ENCODE measurements at regions not wholly inside any gene's neighbourhood (a gene's known extent, or its start where the extent isn't known, plus 50 kb on each side); places are given as distances from the start of the nearest gene placed in this dataset.

DNA sequence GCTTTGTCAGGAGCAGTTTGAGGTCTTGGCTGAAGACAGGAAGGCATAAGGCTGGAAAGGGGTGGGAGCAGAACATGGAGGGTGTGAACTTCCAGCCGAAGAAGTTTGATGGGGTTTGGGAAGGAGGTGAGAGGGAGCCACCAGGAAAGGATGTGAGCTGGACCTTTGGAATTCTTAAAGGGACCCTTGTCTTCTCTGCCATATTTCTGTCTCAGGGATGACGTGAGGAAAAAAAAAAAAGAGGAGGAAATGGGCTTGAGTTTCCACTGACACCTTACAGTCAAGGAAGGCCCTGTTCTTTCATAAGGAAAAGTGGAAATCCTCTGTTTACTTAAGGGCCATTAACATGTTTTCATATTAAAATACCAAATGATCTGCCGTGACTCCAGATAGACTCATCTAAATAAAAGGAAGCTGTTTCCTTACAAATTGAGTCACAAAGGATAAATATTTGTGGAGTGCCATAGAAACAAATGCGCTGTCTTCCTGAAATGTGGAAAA is 132.1 kb downstream of the PALM2AKAP2 start:
- DNase-seq (ENCODE audit: low read depth): no peak

DNA sequence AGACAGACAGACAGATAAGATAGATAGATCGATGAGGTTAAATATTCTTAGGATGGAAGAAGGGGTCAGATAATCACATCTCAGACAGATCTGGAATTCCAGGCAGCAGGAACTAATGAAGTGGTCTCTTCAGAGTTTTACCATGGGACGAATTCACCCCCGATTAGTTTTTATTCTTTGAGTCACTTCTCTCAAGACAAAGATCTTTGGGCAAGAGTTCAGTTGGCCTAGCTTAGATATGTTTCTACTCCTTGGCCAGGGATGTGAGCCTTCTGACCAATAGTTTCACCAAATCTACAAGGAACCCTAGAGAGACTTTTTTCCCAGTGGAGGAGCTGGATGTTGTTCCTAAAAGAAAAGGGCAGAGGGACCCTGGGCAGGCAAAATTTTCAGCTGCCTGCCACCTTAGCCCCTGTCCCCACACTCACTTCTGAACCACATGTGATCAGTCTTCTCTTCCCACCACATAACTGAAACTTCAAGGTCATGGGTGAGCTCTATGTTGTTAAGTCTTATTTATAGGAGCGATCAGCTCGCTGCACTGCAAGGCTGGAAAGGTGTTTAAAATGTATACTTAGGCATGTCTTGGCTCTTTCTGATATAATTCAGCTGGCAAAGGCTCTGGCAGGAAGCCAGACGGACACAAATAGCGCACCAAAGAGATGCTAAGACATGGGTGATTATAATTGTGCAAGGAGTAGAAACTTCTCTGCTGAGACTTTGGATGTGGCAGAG is 132.9 kb downstream of the PALM2AKAP2 start:
- DNase-seq (ENCODE audit: low read depth): no peak

DNA sequence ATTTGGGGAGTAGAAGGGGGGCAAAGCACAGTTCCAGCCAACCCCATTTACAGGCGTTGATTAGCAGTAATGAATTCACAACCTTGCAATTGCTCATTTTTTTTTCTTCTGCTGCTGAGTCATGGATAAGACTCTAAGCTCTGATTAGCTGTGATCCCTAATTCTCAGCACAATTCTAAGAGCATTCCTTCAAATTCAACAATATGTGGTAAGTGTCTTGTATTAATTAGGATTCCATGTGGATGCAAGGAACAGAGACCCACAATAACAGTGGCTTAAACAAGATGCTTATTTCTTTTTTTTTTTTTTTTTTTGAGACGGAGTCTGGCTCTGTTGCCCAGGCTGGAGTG is 133.4 kb downstream of the PALM2AKAP2 start:
- DNase-seq (ENCODE audit: low read depth): no peak

- DNase-seq (ENCODE audit: low read depth): peak; percentile 61
Measured at GRCh38 chr9:109914280-109915027, 134.5 kb downstream of the PALM2AKAP2 start.

GRCh38 chr9:109916316-109916715 is 136.3 kb downstream of the PALM2AKAP2 start:
- no peak for DNase-seq (ENCODE audit: low read depth)

- no peak for DNase-seq (ENCODE audit: low read depth)
Measured at GRCh38 chr9:109918339-109919163, 138.6 kb downstream of the PALM2AKAP2 start.

- DNase-seq (ENCODE audit: low read depth): no peak
Measured at GRCh38 chr9:109919736-109920408, 139.9 kb downstream of the PALM2AKAP2 start.

DNA sequence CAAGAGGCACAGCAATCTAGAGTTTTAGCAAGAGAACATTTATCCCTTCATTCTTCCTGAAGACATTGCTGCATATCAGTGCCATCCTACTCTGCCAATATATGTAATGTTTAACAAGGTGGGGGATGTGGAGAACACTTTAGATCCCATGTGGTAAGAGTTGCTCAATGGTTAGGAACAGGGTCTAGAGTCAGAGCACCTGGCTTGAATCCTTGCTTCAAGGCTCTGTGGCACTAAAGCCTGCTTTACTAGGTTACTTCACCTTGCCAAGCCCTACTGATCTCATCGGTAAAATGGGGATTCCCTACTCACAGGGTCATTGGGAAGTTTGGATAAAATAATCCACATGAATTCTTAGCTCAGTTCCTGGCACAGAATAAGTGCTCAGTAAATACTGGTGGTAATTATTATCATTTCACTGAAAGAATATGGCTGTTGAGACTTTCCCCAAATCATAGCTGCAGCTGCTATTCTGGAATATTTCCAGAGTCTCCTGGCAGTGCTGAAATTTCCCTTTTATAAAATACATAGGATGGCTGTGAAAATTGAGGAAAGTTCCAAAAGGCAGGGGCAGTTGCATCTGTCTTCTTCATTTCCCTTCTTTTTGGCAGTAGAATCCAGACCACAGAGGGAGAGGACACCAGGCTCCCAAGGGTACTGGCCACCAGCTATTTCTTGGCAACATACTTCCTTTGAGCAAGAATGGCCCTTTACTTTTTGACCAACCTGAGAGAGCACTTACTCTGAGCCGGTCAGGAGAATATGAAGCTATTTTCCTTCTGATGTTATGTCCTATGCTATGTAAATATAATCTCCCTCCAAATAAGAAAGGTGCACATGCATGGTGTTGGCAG is 142.8 kb downstream of the PALM2AKAP2 start:
- peak; percentile 36 for DNase-seq (ENCODE audit: low read depth)

GRCh38 chr9:109923471-109923760 is 143.4 kb downstream of the PALM2AKAP2 start:
- DNase-seq (ENCODE audit: low read depth): no peak

DNA sequence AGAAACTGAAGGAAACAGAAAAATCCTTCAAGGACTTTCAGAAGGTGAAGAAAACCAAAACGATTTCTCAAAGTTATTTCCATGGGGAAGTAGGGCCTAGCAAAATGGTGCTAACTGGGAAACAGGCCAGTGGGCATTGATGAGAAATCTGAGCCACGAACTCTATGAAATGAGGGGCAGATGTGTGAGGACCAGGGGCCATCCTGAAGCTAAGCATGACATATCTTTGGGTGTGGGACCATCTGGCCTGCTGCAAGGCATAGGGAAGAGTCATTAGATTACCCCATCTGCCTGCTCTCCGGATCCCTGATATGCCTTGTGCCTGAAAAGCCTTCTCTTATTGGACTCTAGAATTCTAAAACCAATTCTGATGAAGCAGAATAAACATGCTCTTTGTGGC is 143.8 kb downstream of the PALM2AKAP2 start:
- DNase-seq (ENCODE audit: low read depth): no peak

DNA sequence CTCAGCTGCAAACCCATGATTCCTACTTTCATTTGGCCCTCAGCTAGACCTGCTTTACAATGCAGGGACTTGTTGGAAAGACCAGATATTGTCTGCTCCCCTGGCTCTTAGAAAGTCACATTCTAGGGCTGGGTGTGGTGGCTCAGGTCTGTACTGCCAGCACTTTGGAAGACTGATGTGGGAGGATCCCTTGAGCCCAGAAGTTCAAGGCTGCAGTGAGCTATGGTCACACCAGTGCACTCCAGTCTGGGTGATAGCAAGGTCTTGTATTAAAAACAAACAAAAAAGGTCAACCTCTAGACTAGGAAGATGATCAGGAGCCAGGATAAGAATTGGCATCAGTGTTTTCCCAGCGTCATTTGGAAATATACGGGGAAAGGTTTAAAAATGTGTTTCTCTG is 145.8 kb downstream of the PALM2AKAP2 start:
- no peak for DNase-seq (ENCODE audit: low read depth)

GRCh38 chr9:109926421-109926869 is 146.4 kb downstream of the PALM2AKAP2 start:
- DNase-seq (ENCODE audit: low read depth): no peak

- no peak for DNase-seq (ENCODE audit: low read depth)
Measured at GRCh38 chr9:109931623-109932022, 151.6 kb downstream of the PALM2AKAP2 start.

- no peak for DNase-seq (ENCODE audit: low read depth)
Measured at GRCh38 chr9:109934136-109934856, 154.3 kb downstream of the PALM2AKAP2 start.

- no peak for DNase-seq (ENCODE audit: low read depth)
Measured at GRCh38 chr9:109934857-109935215, 154.8 kb downstream of the PALM2AKAP2 start.

DNA sequence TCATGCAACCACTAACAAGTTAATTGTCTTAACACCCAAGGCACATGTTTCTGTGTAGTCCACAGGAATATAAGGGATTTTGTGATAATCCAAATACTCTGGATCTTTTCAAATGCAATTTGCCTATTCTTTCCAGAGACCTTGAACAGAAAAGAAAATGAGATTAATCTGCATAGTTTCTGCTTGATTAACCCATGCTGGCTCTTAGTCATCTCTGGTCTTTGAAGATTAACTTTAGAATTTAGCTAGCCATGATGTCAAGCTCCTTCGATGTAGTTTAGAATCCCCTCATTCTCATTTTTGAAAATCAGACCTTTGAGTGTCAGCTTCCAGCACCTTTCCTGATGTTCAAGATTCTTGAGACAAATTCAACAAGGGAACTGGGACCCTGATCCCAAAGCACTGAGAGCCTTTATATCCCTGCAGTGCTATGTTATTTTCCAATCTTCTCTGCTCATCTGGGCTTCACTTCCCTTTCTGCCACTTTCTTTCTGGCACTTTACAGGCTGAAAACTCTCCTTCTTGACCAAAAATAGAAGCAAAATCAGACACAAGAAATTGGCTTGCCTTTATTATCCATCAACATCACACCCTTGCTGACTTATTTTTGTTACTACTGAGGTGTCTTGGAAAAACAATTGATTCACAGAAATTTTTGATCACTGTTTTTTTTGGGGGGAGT is 155.5 kb downstream of the PALM2AKAP2 start:
- DNase-seq (ENCODE audit: low read depth): no peak

DNA sequence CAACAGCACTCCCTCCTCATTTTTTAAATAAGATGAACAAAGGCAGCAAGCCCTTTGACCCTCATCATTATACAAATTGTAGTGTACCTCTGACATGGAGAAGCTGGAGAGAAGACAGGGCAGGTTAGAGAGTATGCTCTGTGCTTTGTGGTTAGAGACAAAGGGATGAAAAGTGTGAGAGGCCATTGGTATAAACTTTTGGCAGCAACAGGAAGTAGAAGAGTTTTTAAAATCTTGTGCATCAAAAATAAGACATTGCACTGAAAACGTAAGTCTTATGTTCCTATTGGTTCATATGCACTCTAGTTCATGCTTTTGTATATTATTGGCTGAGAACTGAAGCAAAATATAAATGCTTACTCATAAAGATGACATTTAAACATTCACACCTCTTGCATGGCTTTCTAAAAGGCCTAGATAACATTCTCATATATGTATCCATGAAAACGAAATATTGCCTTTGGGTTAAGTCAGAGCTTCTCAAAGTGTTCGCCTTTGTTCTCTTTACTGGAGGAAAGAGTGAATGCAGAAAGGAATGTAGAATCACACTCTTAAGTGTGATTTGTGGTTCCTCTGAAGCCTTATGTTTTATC is 158.0 kb downstream of the PALM2AKAP2 start:
- DNase-seq (ENCODE audit: low read depth): no peak

GRCh38 chr9:109939698-109940342 is 159.8 kb downstream of the PALM2AKAP2 start:
- no peak for DNase-seq (ENCODE audit: low read depth)
